ENCODE measurements at regions not wholly inside any gene's neighbourhood (a gene's known extent, or its start where the extent isn't known, plus 50 kb on each side); places are given as distances from the start of the nearest gene placed in this dataset.

DNA sequence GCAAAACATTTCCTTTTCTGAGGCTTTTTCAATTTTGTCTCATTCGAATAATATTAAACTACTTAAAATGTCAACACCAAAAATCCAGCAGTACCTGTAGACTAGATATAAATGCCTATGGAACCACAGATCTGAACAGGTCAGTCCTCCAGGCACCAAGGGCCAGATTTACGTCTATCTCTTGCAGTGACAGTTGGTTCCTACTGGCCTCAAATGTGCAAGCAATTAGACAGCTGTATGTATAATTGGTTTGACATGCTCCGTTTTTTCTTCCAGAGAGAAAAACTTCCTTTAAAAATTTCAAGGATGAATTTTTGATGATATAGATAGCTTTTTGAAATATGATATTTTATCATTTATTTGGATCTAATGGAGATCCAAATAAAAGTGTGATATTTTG is 443.8 kb upstream of the POU3F3 start:
- Mint-ChIP-seq H3K4me3 (no peak overlapping the region), H3K27ac (no peak overlapping the region), H3K4me1 (no peaks in the 10 kb centered on the region), H3K36me3 (ENCODE audit: low read depth) (no peaks in the 10 kb centered on the region), H3K27me3 (peaks cover 2% of the 10 kb centered on the region), H3K9me3 (no peaks in the 10 kb centered on the region)
- DNase-seq (no peak), ATAC-seq (ENCODE audit: low read depth) (no peak)
- intact Hi-C loops (cut with micrococcal nuclease) = loop anchor here (5.0 kb wide), 1 partner anchor 453 kb away; no protein-coding TSS in a partner anchor
- ChIA-PET POLR2A (no interaction called here), CTCF (no interaction called here)
- TF ChIP-seq, protein P1, sequence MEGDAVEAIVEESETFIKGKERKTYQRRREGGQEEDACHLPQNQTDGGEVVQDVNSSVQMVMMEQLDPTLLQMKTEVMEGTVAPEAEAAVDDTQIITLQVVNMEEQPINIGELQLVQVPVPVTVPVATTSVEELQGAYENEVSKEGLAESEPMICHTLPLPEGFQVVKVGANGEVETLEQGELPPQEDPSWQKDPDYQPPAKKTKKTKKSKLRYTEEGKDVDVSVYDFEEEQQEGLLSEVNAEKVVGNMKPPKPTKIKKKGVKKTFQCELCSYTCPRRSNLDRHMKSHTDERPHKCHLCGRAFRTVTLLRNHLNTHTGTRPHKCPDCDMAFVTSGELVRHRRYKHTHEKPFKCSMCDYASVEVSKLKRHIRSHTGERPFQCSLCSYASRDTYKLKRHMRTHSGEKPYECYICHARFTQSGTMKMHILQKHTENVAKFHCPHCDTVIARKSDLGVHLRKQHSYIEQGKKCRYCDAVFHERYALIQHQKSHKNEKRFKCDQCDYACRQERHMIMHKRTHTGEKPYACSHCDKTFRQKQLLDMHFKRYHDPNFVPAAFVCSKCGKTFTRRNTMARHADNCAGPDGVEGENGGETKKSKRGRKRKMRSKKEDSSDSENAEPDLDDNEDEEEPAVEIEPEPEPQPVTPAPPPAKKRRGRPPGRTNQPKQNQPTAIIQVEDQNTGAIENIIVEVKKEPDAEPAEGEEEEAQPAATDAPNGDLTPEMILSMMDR (IDR thresholded peaks at IDR 0.05) = no peak

DNA sequence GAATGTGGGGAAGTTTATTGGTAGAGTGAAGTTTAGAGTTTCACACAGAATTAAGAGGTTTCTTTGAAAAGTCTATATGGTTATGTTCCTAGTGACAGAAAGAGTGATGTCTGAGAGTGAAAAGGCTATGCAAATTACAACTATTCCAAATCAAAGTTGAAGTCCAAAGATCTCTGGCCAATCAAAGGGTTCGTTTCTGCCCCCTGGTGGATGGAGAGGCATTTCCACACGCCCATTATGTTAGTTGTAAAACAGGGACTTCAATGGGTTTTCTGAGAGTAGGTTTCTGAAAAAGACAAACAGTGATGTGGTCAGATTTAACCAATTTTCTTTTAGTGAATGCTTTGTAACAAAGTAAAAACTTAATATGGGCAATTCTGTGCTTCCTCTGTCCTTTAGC is 441.5 kb upstream of the POU3F3 start:
- no peaks in the 10 kb centered on the region for H3K4me1 Mint-ChIP-seq
- POLR2A ChIA-PET = no interaction called here
- ATAC-seq (ENCODE audit: low read depth) (no peak), DNase-seq (no peak)
- no peak overlapping the region for H3K27ac Mint-ChIP-seq
- H3K4me3 Mint-ChIP-seq = no peak overlapping the region
- CTCF ChIA-PET = no interaction called here
- TF ChIP-seq, protein P1 (IDR thresholded peaks at IDR 0.05) = no peak
- H3K9me3 Mint-ChIP-seq = no peaks in the 10 kb centered on the region
- no peaks in the 10 kb centered on the region for H3K36me3 Mint-ChIP-seq (ENCODE audit: low read depth)
- intact Hi-C loops (cut with micrococcal nuclease) = loop anchor here (5.0 kb wide), 1 partner anchor 455 kb away; no protein-coding TSS in a partner anchor
- H3K27me3 Mint-ChIP-seq = peaks cover 2% of the 10 kb centered on the region

DNA sequence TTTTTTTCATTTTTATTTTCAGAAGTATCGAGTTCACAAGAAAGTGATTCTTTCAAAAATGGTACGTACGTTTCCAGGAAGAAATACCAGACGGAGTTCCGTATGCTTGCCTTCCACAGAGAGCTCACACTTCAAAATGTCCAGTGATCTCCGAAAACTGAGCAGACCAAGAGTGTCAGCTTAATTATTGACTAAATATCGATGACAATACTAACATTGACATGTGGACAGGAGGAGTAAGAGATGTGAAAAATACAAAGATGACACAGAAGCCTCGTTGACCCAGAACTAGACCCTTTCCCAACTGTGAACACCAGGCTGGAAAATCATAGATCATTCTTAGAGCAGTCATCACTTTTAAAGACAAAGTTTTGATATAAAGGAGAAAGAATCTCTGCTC is 440.0 kb upstream of the POU3F3 start:
- intact Hi-C loops (cut with micrococcal nuclease) = loop anchor here (5.0 kb wide), 1 partner anchor 457 kb away; no protein-coding TSS in a partner anchor
- Mint-ChIP-seq H3K4me1 (no peaks in the 10 kb centered on the region), H3K4me3 (no peak overlapping the region), H3K27ac (no peak overlapping the region), H3K27me3 (peaks cover 2% of the 10 kb centered on the region), H3K9me3 (no peaks in the 10 kb centered on the region), H3K36me3 (ENCODE audit: low read depth) (no peaks in the 10 kb centered on the region)
- DNase-seq = no peak
- POLR2A ChIA-PET = no interaction called here
- ATAC-seq (ENCODE audit: low read depth) = no peak
- TF ChIP-seq, protein P1 (IDR thresholded peaks at IDR 0.05) = no peak
- CTCF ChIA-PET = no interaction called here

DNA sequence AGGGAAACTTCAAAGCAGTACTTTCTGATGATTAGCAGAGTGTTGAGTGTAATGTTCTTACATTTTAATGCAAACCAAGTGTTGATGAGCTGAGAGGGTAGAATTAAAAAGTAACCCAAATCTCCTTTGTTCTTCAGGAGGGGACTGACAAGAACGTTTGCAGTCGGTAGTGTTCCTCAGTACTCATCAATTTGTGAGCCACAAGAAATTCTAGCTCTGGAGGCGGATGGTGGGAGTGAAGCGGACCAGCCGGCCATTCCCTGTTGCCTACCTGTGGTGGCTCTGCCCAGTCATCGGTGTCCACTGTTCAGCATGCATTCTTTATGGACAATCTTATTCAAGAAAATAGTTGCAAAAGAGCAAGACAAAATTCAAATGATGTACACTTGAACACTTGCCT is 438.6 kb upstream of the POU3F3 start:
- ATAC-seq (ENCODE audit: low read depth) (no peak), DNase-seq (no peak)
- TF ChIP-seq, protein P1 (IDR thresholded peaks at IDR 0.05) = no peak
- no peaks in the 10 kb centered on the region for H3K9me3 Mint-ChIP-seq
- CTCF ChIA-PET = no interaction called here
- H3K4me3 Mint-ChIP-seq = no peak overlapping the region
- H3K36me3 Mint-ChIP-seq (ENCODE audit: low read depth) = no peaks in the 10 kb centered on the region
- POLR2A ChIA-PET = no interaction called here
- peaks cover 2% of the 10 kb centered on the region for H3K27me3 Mint-ChIP-seq
- no peaks in the 10 kb centered on the region for H3K4me1 Mint-ChIP-seq
- intact Hi-C loops (cut with micrococcal nuclease) = no loop called here
- no peak overlapping the region for H3K27ac Mint-ChIP-seq

DNA sequence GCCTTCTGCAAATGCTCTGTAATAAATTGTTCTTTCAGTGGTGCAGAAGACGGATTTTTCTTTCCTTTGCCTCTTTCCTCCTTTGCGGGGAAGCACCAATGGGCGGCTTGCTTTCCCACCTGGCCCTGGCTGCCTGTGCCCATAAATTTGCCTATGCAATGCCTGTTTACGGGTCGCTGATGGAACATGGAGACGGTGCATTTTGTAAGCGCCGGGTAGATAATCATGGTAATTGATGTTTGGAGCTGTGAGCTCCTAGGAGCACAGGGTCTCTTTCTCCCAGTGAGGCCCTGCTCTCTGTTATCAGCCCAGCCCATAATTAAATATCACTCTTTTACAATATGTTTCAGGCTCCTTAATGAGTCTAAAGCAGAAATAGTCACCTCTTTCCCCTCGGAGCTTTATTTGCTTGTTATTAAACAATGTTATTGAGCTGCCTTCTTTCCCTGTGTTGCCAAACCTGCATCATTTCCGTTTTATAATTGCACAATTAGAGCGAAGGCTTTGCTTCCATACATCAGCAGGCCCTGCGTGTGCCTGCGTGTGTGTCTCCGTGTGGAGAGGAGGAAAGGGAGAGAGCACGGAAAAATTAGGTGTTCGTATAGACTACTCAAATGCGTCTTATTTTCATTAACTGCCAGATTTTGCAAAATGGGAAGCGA is 437.4 kb upstream of the POU3F3 start:
- Mint-ChIP-seq H3K27ac (no peak overlapping the region), H3K36me3 (ENCODE audit: low read depth) (no peaks in the 10 kb centered on the region), H3K4me3 (no peak overlapping the region), H3K27me3 (peaks cover 2% of the 10 kb centered on the region), H3K4me1 (no peaks in the 10 kb centered on the region), H3K9me3 (no peaks in the 10 kb centered on the region)
- POLR2A ChIA-PET = no interaction called here
- DNase-seq (no peak), ATAC-seq (ENCODE audit: low read depth) (no peak)
- intact Hi-C loops (cut with micrococcal nuclease) = no loop called here
- TF ChIP-seq, protein P1 (IDR thresholded peaks at IDR 0.05) = no peak
- CTCF ChIA-PET = no interaction called here
